ENCODE measurements at regions not wholly inside any gene's neighbourhood (a gene's known extent, or its start where the extent isn't known, plus 50 kb on each side); places are given as distances from the start of the nearest gene placed in this dataset.

DNA sequence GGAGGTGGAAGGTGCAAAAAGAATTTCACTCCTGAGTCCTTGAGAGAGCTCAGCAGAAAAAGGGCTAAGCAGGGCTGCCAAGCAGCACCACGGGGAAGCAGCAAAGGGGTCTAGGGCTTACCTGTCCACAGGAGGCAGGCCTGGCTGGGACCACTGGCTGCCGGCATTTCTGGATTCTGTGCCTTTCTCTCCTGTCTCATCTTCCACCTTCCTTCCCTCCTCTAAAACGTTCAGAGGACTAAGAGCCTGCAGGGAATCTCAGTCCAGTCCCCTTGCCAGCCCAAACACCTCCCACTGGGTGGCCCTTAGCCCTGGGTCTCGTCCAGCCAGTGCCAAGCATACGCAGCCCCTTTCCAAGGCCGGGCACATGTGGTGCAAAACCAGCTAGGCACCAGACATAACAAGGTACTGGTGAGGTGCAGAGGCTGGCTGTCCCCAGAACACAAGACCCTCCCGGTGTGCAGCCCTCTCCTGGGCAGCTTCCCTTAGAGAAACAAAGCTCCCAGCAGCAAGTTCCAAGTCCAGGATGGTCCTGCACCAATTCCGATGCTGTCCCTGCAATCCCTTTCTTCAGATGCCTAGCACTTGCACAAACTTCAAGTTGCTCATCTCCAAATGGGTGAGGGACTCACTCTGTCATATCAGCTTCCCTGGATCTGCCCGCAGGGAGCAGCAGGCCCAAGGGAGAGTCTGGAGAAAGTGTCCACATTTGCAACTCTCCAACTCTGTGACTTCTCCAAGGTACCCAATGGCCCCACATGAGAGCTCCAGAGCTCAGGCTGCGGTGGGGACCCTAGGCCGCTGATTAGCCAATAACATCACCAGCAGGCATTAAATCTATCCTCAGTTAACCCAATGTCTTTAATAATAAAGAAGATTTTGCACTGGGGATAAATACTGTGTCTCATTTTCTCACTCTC lies 126.3 kb downstream of the C5orf15 start:
- no peak overlapping the region for H3K4me3 ChIP-seq (ENCODE audit: low read depth, low read length)
- TF ChIP-seq, protein P1, sequence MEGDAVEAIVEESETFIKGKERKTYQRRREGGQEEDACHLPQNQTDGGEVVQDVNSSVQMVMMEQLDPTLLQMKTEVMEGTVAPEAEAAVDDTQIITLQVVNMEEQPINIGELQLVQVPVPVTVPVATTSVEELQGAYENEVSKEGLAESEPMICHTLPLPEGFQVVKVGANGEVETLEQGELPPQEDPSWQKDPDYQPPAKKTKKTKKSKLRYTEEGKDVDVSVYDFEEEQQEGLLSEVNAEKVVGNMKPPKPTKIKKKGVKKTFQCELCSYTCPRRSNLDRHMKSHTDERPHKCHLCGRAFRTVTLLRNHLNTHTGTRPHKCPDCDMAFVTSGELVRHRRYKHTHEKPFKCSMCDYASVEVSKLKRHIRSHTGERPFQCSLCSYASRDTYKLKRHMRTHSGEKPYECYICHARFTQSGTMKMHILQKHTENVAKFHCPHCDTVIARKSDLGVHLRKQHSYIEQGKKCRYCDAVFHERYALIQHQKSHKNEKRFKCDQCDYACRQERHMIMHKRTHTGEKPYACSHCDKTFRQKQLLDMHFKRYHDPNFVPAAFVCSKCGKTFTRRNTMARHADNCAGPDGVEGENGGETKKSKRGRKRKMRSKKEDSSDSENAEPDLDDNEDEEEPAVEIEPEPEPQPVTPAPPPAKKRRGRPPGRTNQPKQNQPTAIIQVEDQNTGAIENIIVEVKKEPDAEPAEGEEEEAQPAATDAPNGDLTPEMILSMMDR (IDR thresholded peaks at IDR 0.05; ENCODE audit: borderline replicate concordance, insufficient read depth, low read depth, low read length) = no peak

DNA sequence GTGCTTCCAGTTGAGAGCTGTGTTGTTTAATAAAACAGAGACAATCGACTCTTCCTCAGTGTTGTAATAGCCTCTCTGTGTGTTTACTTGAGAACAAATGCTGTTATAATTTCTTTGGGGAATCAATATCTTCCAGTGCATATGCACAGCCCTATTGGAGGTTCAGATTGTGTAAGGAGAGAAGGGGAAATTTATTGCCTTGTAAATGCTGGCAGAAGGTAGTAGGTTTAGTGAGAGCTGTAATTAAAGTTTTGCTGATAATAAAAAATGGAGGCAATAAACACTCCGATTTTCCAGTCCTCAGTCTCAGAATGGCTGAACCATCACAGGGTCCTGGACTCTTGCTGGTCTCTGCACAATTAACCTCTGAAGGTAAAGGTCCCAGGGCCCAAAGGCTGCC lies 128.3 kb downstream of the C5orf15 start:
- TF ChIP-seq, protein P1 (IDR thresholded peaks at IDR 0.05; ENCODE audit: borderline replicate concordance, insufficient read depth, low read depth, low read length) = no peak
- no peak overlapping the region for H3K4me3 ChIP-seq (ENCODE audit: low read depth, low read length)

DNA sequence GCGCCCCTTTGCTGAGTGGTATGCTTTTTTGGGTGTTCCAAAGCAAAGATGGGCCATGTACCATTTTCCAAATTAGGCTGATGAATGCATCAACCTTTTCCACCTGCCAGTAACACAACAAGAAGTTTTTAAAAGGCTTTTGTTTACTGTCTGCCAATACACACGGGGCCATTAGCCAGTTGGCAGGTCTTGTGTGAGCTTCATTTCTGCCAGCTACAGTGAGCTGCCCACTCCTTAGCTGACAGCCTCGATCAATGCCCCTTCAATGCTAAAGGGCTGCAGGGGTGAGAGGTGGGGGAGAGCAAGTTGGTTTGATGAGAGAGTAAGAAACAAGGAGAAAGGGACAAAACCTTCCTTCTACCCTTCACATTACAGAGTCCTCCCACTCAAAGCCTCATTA lies 128.7 kb downstream of the C5orf15 start:
- TF ChIP-seq, protein P1 (IDR thresholded peaks at IDR 0.05; ENCODE audit: borderline replicate concordance, insufficient read depth, low read depth, low read length) = no peak
- H3K4me3 ChIP-seq (ENCODE audit: low read depth, low read length) = no peak overlapping the region

DNA sequence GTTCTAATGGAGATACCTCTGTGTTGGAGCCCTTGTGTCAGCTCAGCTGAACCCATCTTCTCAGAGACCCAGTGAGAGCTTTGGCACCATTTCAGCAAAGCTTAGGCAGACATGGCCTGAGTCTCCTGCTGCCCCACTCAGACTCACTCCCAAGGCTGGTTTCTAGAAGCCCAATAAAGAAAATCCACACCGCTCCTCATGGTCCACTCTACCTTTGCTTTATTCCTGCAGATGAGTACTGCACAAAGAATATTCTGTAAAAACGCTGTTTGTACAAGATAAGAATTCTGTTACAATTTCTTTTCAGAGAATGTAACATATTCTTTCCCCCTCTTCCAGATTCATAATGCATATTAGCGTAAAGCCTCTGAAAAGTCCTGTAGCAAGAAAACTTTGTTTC lies 129.3 kb downstream of the C5orf15 start:
- TF ChIP-seq, protein P1 (IDR thresholded peaks at IDR 0.05; ENCODE audit: borderline replicate concordance, insufficient read depth, low read depth, low read length) = no peak
- no peak overlapping the region for H3K4me3 ChIP-seq (ENCODE audit: low read depth, low read length)

DNA sequence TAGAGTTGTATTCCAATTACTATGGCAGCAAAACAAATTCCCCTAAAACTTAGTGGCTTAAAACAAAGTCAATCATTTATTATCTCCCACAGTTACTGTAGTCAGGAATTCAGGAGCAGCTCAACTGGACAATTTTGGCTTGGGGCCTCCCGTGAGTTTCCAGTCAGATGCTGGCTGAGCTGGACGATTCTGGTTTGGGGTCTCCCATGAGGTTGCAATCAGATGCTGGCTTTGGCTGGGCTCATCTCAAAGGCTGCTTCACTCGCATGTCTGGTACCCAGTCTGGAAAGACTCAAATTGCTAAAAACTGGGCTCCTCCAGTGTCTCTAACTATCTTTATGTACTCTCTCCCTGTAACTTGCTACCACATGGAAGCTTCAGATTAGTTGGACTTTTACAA lies 130.1 kb downstream of the C5orf15 start:
- no peak overlapping the region for H3K4me3 ChIP-seq (ENCODE audit: low read depth, low read length)
- TF ChIP-seq, protein P1 (IDR thresholded peaks at IDR 0.05; ENCODE audit: borderline replicate concordance, insufficient read depth, low read depth, low read length) = no peak

DNA sequence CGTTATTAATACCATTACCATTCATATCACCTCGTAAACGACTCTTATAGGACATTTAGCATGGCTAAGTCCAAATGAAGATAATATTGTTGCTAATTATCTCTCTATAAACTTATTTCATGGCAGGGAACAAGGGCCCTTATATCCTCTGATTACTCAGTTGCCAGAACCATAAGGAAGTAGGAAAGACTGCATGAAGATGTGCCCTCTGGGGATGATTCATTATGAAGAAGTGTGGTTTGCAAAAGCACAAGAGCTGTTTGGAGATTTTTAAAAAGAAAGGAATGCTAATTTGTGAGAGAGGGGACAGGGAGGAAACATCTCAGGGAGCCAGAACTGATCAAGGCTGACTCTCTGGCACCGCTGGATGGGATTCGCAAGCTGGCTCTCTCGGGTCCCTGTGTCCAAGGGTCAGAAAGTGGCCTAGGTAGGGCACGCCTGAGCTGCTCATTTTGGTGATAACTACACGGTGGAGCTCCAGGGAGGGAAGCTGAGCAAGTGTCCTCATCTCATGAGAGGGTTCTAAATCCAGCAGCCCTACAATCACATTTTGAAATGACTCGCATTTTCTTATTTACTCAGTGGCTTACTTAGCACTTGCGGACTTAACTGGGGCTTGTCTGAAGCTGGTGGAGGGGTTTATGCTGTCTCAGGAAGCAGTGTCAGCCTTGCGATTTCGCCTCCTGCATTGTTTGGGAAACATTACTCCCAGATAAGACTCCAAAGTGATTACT lies 136.8 kb downstream of the C5orf15 start:
- TF ChIP-seq, protein P1 (IDR thresholded peaks at IDR 0.05; ENCODE audit: borderline replicate concordance, insufficient read depth, low read depth, low read length) = no peak

More for the DNA sequence above, 136.8 kb downstream of the C5orf15 start:
- no peak overlapping the region for H3K4me3 ChIP-seq (ENCODE audit: low read depth, low read length)

Measured in GM12875 (cell line).